Caco-2 (cell line): ENCODE measurements at regions not wholly inside any gene's neighbourhood (a gene's known extent, or its start where the extent isn't known, plus 50 kb on each side); places are given as distances from the start of the nearest gene placed in this dataset.

Experiments used
- BruUV-seq: library from RNA; stranded (reverse); fragments of 400-500 nt; replicated peaks from 2 replicates; lab custom pipeline; 2021; lab: Mats Ljungman, UMichigan
- CTCF ChIA-PET: fragments of 300-600 bp; sonication (Branson Sonifier 250); formaldehyde crosslinking; loops from one replicate; lab custom pipeline; 2022; ENCODE audit warnings: antibody characterized with exemption; lab: Charles Lee
- POLR2A ChIA-PET: fragments of 300-600 bp; sonication (Branson Sonifier 250); formaldehyde crosslinking; loops from one replicate; lab custom pipeline; 2022; ENCODE audit warnings: antibody characterized with exemption; lab: Charles Lee
- DNase-seq, 2 experiments: peaks; one replicate each; pipeline versions ENCODE4 v3.0.0 to v3.0.0-alpha.2; 2020 to 2022
- H3K27me3 ChIP-seq: replicated peaks from 2 replicates; pipeline ENCODE4 v1.6.0; 2011; ENCODE audit warnings: low read length; ENCODE audit not compliant: control insufficient read depth, insufficient read depth
- H3K36me3 ChIP-seq: 2 replicates; pipeline ENCODE4 v1.5.1; 2011; ENCODE audit warnings: low read length; ENCODE audit not compliant: control insufficient read depth, insufficient read depth
- H3K4me1 ChIP-seq: fragments of 250-450 bp; sonication (Bioruptor Pico); 2 replicates; pipeline ENCODE4 v1.5.1; 2020; ENCODE audit warnings: mild to moderate bottlenecking
- H3K4me3 ChIP-seq: 2 replicates; pipeline ENCODE4 v1.5.1; 2011; ENCODE audit warnings: low read depth, mild to moderate bottlenecking, control low read depth, low read length
- H3K9me3 ChIP-seq: fragments of 250-450 bp; sonication (Bioruptor Pico); 2 replicates; pipeline ENCODE4 v1.5.1; 2020; ENCODE audit warnings: mild to moderate bottlenecking, moderate library complexity
- H3K27ac Mint-ChIP-seq: one replicate; pipeline ENCODE4 v1.8.0; 2022; ENCODE audit warnings: mixed read lengths; ENCODE audit not compliant: unreplicated experiment
- H3K27me3 Mint-ChIP-seq: one replicate; pipeline ENCODE4 v1.8.0; 2022; ENCODE audit warnings: mixed read lengths; ENCODE audit not compliant: insufficient read depth, unreplicated experiment
- H3K36me3 Mint-ChIP-seq: one replicate; pipeline ENCODE4 v1.8.0; 2022; ENCODE audit warnings: mild to moderate bottlenecking, mixed read lengths; ENCODE audit not compliant: insufficient read depth, unreplicated experiment
- H3K4me1 Mint-ChIP-seq: one replicate; pipeline ENCODE4 v1.8.0; 2022; ENCODE audit warnings: low read depth, mixed read lengths; ENCODE audit not compliant: unreplicated experiment
- H3K4me3 Mint-ChIP-seq: one replicate; pipeline ENCODE4 v1.8.0; 2022; ENCODE audit warnings: mild to moderate bottlenecking, moderate library complexity, mixed read lengths; ENCODE audit not compliant: unreplicated experiment
- H3K9me3 Mint-ChIP-seq: one replicate; pipeline ENCODE4 v1.8.0; 2022; ENCODE audit warnings: mixed read lengths; ENCODE audit not compliant: unreplicated experiment
- CTCF ChIP-seq, 2 experiments: fragments of 200-600 bp in 1 of 2; IDR thresholded peaks; 1 replicate in 1 of 2; 2 replicates in 1 of 2; pipeline versions ENCODE4 v1.5.1 to v1.8.0; 2011 to 2022; ENCODE audit warnings: antibody characterized with exemption in 1 of 2, control low read depth in 1 of 2, inconsistent platforms in 1 of 2, low read depth in 1 of 2, low read length in 1 of 2, mild to moderate bottlenecking in 1 of 2, moderate library complexity in 1 of 2; ENCODE audit not compliant: insufficient read depth in 1 of 2, severe bottlenecking in 1 of 2, unreplicated experiment in 1 of 2
- intact Hi-C: fragments of 100-400 bp; cut with micrococcal nuclease; formaldehyde crosslinking; loops from one replicate; pipeline ENCODE4 v1.10.0; 2022; ENCODE audit not compliant: unreplicated experiment

GRCh38 chr4:42234817-42235216 is 82.4 kb upstream of the BEND4 start:
- Mint-ChIP-seq H3K4me1 (no peaks in the 10 kb centered on the region), H3K4me3 (no peak overlapping the region), H3K27me3 (peaks cover 3% of the 10 kb centered on the region), H3K36me3 (no peaks in the 10 kb centered on the region), H3K9me3 (no peaks in the 10 kb centered on the region), H3K27ac (no peak overlapping the region)
- Histone ChIP-seq H3K4me1 (no peaks in the 10 kb centered on the region), H3K27me3 (no peaks in the 10 kb centered on the region), H3K9me3 (no peaks in the 10 kb centered on the region), H3K4me3 (no peak overlapping the region), H3K36me3 (no peaks in the 10 kb centered on the region)
- TF ChIP-seq CTCF (IDR thresholded peaks at IDR 0.05; ENCODE audit: insufficient read depth in 1 of 2, low read depth in 1 of 2, low read length in 1 of 2, severe bottlenecking in 1 of 2, unreplicated experiment in 1 of 2): no peak
- POLR2A ChIA-PET: no interaction called here
- DNase-seq: no peak
- intact Hi-C loops: no loop called here
- no TSS peak for BruUV-seq
- CTCF ChIA-PET: no interaction called here

- TF ChIP-seq CTCF (IDR thresholded peaks at IDR 0.05; ENCODE audit: insufficient read depth in 1 of 2, low read depth in 1 of 2, low read length in 1 of 2, severe bottlenecking in 1 of 2, unreplicated experiment in 1 of 2): no peak
- H3K4me3 Mint-ChIP-seq: no peak overlapping the region
These were observed 83.0 kb upstream of the BEND4 start for GRCh38 chr4:42235304-42236021.

GRCh38 chr4:42237010-42237409 is 84.6 kb upstream of the BEND4 start:
- no peaks in the 10 kb centered on the region for H3K36me3 ChIP-seq
- no peaks in the 10 kb centered on the region for H3K4me1 ChIP-seq
- no peaks in the 10 kb centered on the region for H3K27me3 ChIP-seq
- no peak for TF ChIP-seq CTCF (IDR thresholded peaks at IDR 0.05; ENCODE audit: insufficient read depth in 1 of 2, low read depth in 1 of 2, low read length in 1 of 2, severe bottlenecking in 1 of 2, unreplicated experiment in 1 of 2)
- Mint-ChIP-seq H3K27ac (no peak overlapping the region), H3K4me1 (no peaks in the 10 kb centered on the region), H3K9me3 (no peaks in the 10 kb centered on the region), H3K27me3 (peaks cover 8% of the 10 kb centered on the region), H3K36me3 (no peaks in the 10 kb centered on the region), H3K4me3 (no peak overlapping the region)
- no peak overlapping the region for H3K4me3 ChIP-seq
- POLR2A ChIA-PET: no interaction called here
- H3K9me3 ChIP-seq: no peaks in the 10 kb centered on the region
- DNase-seq: no peak
- BruUV-seq: no TSS peak
- CTCF ChIA-PET: no interaction called here
- intact Hi-C loops: no loop called here

More at GRCh38 chr4:42235304-42236021, 83.0 kb upstream of the BEND4 start:
- H3K36me3 ChIP-seq: no peaks in the 10 kb centered on the region
- H3K4me1 Mint-ChIP-seq: no peaks in the 10 kb centered on the region
- ChIA-PET CTCF (no interaction called here), POLR2A (no interaction called here)
- no peaks in the 10 kb centered on the region for H3K4me1 ChIP-seq
- no peak for DNase-seq
- BruUV-seq: no TSS peak
- H3K4me3 ChIP-seq: no peak overlapping the region
- H3K9me3 ChIP-seq: no peaks in the 10 kb centered on the region
- no peaks in the 10 kb centered on the region for H3K36me3 Mint-ChIP-seq
- H3K27ac Mint-ChIP-seq: no peak overlapping the region
- intact Hi-C loops: no loop called here
- H3K27me3 ChIP-seq: no peaks in the 10 kb centered on the region
- no peaks in the 10 kb centered on the region for H3K9me3 Mint-ChIP-seq
- peaks cover 6% of the 10 kb centered on the region for H3K27me3 Mint-ChIP-seq
